ENCODE measurements at regions not wholly inside any gene's neighbourhood (a gene's known extent, or its start where the extent isn't known, plus 50 kb on each side); places are given as distances from the start of the nearest gene placed in this dataset.
"Not testable (repeated sequence)": the region's sequence is repeated elsewhere in the genome, so short reads cannot be mapped to it uniquely, and the experiment has no call there.

DNA sequence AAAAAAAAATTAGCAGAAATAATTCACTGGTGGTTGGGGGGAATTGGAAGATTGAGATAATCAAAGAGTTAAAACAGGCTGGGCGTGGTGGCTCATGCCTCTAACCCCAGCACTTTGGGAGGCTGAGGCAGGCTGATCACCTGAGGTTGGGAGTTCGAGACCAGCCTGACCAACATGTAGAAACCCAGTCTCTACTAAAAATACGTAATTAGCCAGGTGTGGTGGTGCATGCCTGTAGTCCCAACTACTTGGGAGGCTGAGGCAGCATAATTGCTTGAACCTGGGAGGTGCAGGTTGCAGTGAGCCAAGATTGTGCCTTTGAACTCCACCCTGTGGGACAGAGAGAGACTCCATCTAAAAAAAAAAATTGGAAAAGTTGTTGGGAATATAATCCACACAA lies 173.2 kb upstream of the TPTE start:
- not testable (repeated sequence) for DNase-seq (ENCODE audit: low read depth in 1 of 2, low spot score in 2 of 2); H3K27ac ChIP-seq; H3K4me1 ChIP-seq (replicated peaks); H3K27me3 ChIP-seq (replicated peaks); H3K9me3 ChIP-seq (replicated peaks); H3K4me3 ChIP-seq; H3K36me3 ChIP-seq

DNA sequence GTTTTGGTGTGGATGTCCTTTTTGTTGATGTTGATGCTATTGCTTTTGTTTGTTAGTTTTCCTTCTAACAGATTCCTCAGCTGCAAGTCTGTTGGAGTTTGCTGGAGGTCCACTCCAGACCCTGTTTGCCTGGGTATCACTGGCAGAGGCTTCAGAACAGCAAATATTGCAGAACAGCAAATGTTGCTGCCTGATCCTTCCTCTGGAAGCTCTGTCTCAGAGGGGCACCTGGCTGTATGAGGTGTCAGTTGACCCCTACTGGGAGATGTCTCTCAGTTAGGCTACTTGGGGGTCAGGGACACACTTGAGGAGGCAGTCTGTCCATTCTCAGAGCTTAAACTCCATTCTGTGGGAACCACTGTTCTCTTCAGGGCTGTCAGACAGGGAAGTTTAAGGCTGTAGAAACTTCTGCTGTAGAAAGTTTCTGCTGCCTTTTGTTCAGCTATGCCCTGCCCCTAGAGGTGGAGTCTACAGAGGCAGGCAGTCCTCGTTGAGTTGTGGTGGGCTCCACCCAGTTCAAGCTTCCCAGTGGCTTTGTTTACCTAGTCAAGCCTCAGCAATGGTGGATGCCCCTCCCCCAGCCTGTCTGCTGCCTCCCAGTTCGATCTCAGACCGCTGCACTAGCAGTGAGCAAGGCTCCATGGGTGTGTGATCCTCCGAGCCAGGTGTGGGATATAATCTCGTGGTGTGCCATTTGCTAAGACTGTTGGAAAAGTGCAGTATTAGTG lies 166.4 kb upstream of the TPTE start:
- not testable (repeated sequence) for H3K27ac ChIP-seq; H3K4me3 ChIP-seq; H3K27me3 ChIP-seq (replicated peaks); H3K36me3 ChIP-seq; H3K9me3 ChIP-seq (replicated peaks); DNase-seq (ENCODE audit: low read depth in 1 of 2, low spot score in 2 of 2); H3K4me1 ChIP-seq (replicated peaks)

DNA sequence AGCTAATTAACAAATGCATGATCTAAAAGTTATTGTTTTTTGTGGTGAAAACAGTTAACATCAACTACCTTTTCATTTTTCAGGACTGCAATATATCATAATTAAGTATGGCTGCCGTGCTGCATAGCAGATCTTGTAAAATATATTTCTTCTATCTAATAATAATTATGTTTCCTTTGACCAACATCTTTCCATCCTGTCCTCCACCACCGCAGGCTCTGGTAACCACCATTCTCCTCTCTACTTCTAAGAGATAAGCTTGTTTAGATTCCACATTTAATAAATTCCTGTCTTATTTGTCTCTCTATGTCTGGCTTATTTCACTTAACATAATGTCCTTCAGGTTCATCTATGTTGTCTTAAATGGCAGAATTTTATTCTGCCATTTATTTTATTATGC lies 162.3 kb upstream of the TPTE start:
- H3K4me3 ChIP-seq; H3K36me3 ChIP-seq; H3K9me3 ChIP-seq (replicated peaks); DNase-seq (ENCODE audit: low read depth in 1 of 2, low spot score in 2 of 2); H3K4me1 ChIP-seq (replicated peaks); H3K27ac ChIP-seq; H3K27me3 ChIP-seq (replicated peaks): not testable (repeated sequence)

DNA sequence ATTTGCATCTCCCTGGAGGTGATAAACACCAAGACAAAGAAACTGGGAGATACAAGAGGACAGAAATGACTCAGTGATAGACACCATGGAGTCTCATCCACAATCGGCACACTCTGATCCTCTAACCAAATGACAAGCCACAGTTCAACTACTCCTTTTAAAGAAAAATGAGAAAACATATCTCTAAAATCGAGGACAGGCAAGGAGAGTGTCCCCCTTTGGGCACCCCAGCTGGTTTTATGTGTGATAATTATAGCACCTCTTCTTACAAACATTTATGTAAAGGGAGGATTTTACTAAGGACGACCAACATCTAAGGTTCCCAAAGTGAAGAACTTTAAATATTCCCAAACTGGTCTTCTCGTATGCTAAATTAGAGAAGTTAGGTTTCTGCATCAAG lies 161.5 kb upstream of the TPTE start:
- H3K9me3 ChIP-seq (replicated peaks); H3K4me1 ChIP-seq (replicated peaks); H3K4me3 ChIP-seq; H3K27me3 ChIP-seq (replicated peaks); H3K27ac ChIP-seq; H3K36me3 ChIP-seq; DNase-seq (ENCODE audit: low read depth in 1 of 2, low spot score in 2 of 2): not testable (repeated sequence)

DNA sequence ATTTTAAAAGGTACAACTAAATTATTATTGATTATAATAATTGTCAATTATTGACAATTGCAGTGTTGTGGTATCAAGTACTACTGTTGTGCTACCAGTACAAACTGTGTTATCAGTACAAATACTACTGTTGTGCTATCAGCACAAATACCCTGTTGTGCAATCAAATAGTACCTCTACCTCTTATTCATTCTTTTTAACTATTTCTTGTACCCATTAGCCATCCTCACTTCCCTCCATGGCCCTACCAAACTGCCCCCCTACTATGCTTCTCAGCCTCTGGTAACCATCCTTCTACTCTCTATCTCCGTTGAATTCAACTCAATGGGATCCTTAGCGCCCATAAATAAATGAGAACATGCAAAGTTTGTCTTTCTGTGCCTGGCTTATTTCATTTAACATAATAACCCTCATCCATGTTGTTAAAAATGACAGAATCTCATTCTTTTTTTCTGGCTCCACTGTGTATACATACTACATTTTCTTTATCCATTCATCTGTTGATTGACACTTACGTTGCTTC lies 160.1 kb upstream of the TPTE start:
- not testable (repeated sequence) for H3K27ac ChIP-seq; H3K4me3 ChIP-seq; H3K4me1 ChIP-seq (replicated peaks); H3K27me3 ChIP-seq (replicated peaks); H3K36me3 ChIP-seq; DNase-seq (ENCODE audit: low read depth in 1 of 2, low spot score in 2 of 2); H3K9me3 ChIP-seq (replicated peaks)

DNA sequence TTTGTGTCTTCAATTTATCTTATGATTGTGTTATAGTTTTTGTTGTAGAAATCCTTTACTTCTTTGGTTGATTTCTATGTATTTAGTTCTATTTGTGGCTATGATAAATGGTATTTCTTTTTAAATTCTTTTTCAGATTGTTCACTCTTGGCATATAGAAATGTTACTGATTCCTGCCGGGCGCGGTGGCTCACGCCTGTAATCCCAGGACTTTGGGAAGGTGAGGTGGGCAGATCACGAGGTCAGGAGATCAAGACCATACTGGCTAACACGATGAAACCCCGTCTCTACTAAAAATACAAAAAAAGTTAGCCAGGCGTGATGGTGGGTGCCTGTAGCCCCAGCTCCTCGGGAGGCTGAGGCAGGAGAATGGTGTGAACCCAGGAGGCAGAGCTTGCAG lies 158.6 kb upstream of the TPTE start:
- H3K36me3 ChIP-seq; H3K4me3 ChIP-seq; H3K4me1 ChIP-seq (replicated peaks); H3K27me3 ChIP-seq (replicated peaks); H3K27ac ChIP-seq; DNase-seq (ENCODE audit: low read depth in 1 of 2, low spot score in 2 of 2); H3K9me3 ChIP-seq (replicated peaks): not testable (repeated sequence)

DNA sequence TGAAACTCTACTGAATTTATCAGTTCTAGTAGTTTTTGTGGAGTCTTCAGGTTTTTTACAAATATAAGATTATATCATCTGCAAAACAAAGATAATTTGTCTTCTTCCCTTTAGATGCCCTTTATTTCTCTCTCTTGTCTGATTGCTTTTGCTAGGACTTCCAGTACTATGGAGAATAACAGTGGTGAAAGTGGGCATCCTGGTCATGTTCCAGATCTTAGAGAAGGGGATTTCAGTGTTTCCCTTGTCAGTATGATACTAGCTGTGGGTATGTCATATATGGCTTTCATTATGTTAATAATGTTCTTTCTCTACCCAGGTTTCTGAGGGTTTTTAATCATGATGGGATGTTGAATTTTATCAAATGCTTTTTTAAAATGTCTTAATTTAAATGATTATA lies 158.1 kb upstream of the TPTE start:
- DNase-seq (ENCODE audit: low read depth in 1 of 2, low spot score in 2 of 2), result not testable (repeated sequence)

DNA sequence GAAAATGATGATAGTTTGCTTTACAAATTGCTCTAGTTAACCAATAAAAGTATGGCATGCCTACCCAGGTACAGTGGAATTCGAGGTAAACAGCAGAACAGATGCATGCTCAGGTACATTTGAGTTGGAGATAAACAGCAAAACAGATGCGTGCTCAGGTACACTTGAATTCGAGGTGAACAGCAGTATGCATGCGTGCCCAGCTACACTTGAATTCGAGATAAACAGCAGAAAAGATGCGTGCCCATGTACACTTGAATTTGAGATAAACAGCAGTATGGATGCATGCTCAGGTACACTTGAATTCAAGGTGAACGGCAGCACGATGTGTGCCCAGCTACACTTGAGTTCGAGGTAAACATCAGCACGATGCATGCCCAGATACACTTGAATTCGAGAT lies 155.2 kb upstream of the TPTE start:
- not testable (repeated sequence) for H3K4me3 ChIP-seq; DNase-seq (ENCODE audit: low read depth in 1 of 2, low spot score in 2 of 2); H3K36me3 ChIP-seq; H3K4me1 ChIP-seq (replicated peaks); H3K27ac ChIP-seq; H3K27me3 ChIP-seq (replicated peaks); H3K9me3 ChIP-seq (replicated peaks)

More for the DNA sequence above, 158.1 kb upstream of the TPTE start:
- H3K27me3 ChIP-seq (replicated peaks); H3K27ac ChIP-seq; H3K4me3 ChIP-seq; H3K9me3 ChIP-seq (replicated peaks); H3K4me1 ChIP-seq (replicated peaks); H3K36me3 ChIP-seq: not testable (repeated sequence)

DNA sequence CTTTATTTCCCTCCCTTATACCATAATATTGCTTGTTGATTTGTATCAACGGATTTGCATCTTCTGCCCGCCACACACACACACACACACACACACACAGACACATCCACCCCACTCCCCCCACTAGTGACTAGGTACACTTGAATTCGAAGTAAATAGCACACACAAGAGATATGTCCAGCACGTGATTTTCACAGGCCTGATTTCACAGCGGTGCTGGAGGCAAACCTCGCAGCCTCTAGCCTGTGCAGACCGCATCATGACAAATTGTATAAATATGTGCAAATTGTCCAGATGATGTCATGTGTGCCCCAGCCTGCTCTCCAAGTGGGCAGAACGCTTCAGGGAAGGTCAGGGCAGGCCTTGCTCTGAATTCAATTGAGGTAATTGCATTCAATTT lies 153.8 kb upstream of the TPTE start:
- not testable (repeated sequence) for DNase-seq (ENCODE audit: low read depth in 1 of 2, low spot score in 2 of 2); H3K27ac ChIP-seq; H3K27me3 ChIP-seq (replicated peaks); H3K36me3 ChIP-seq; H3K4me1 ChIP-seq (replicated peaks); H3K4me3 ChIP-seq; H3K9me3 ChIP-seq (replicated peaks)

DNA sequence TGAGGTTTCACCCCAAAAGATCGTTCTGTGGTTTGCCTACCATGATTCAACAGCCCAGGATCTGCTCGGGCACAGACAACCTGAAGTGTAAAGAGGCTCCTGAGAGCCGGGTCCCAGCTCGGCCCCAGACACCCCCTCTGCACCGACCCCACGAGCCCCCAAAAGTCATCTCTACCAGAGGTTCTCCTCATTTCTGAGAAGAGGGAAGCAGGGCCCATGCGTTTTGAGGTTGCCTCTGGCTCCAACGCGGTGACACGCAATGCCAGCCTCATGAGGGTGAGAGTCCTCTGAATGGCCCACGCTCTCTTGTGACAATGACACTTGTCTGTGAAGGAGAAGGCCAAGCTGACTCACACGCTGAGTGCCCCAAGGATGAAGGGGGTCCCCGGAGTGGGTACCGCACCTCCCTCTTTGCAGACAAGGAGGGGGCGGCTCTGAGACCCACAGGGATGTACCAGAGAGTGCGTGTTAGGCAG lies 153.0 kb upstream of the TPTE start:
- not testable (repeated sequence) for DNase-seq (ENCODE audit: low read depth in 1 of 2, low spot score in 2 of 2); H3K4me1 ChIP-seq (replicated peaks); H3K27ac ChIP-seq; H3K36me3 ChIP-seq; H3K4me3 ChIP-seq; H3K9me3 ChIP-seq (replicated peaks); H3K27me3 ChIP-seq (replicated peaks)

DNA sequence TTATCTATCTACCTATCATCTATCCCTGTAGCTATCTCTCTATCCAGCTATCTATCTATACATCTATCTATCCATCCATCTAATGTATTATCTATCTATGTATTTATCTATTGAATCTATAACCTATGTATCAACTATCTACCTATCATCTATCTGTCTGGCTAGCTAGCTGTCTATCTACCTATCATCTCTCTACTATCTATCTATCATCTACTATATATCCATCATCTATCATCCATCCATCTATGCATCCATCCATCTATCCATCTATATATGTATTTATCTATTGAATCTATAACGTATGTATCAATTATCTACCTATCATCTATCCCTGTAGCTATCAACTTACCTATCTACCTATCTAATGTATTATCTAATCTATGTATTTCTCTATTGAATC lies 152.1 kb upstream of the TPTE start:
- H3K36me3 ChIP-seq; H3K27ac ChIP-seq; H3K27me3 ChIP-seq (replicated peaks); DNase-seq (ENCODE audit: low read depth in 1 of 2, low spot score in 2 of 2); H3K9me3 ChIP-seq (replicated peaks); H3K4me3 ChIP-seq; H3K4me1 ChIP-seq (replicated peaks): not testable (repeated sequence)

DNA sequence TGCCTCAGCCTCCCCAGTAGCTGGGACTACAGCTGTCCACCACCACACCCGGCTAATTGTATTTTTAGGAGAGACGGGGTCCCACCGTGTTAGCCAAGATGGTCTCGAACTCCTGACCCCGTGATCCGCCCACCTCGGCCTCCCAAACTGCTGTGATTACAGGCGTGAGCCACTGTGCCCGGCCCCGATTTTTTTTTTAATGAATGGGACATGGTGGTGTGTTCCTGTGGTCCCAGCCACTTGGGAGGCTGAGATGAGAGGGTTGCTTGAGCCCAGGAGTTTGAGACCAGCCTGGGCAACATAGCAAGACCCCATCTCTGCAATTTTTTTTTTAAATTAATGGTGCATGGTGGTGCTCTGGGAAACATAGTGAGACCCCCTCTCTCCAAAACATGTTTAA lies 143.6 kb upstream of the TPTE start:
- not testable (repeated sequence) for H3K27me3 ChIP-seq (replicated peaks); DNase-seq (ENCODE audit: low read depth in 1 of 2, low spot score in 2 of 2); H3K36me3 ChIP-seq; H3K9me3 ChIP-seq (replicated peaks); H3K27ac ChIP-seq; H3K4me3 ChIP-seq; H3K4me1 ChIP-seq (replicated peaks)

DNA sequence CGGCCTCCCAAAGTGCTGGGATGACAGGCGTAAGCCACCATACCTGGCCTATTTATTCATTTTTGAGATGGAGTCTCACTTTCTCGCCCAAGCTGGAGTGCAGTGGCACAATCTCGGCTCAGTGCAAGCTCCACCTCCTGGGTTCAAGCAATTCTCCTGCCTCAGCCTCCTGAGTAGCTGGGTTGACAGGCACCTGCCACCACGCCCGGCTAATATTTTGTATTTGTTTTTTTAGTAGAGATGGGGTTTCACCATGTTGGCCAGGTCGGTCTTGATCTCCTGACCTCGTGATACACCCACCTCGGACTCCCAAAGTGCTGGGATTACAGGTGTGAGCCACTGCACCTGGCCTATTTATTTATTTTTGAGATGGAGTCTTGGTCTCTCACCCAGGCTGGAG lies 141.6 kb upstream of the TPTE start:
- H3K36me3 ChIP-seq; H3K27ac ChIP-seq; H3K9me3 ChIP-seq (replicated peaks); DNase-seq (ENCODE audit: low read depth in 1 of 2, low spot score in 2 of 2); H3K4me1 ChIP-seq (replicated peaks); H3K4me3 ChIP-seq; H3K27me3 ChIP-seq (replicated peaks): not testable (repeated sequence)

DNA sequence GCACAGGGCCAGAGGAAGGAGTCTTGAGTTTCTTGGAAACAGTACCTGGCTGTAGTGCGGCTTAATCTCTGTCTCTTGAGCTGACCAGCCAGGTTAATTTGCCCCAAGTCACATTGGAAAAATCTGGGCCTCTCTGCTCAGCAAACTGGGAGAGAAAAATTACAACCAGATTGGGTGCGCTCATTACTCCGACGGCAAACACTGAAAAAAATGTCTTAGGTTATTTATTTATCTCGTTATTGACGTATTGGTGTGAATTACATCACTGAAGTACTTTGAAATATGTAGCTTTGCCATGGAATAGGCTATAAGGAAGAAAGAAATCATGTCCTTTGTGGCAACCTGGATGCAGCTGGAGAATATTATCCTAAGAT lies 139.7 kb upstream of the TPTE start:
- H3K36me3 ChIP-seq; H3K27ac ChIP-seq; H3K27me3 ChIP-seq (replicated peaks); H3K4me3 ChIP-seq; H3K9me3 ChIP-seq (replicated peaks); H3K4me1 ChIP-seq (replicated peaks); DNase-seq (ENCODE audit: low read depth in 1 of 2, low spot score in 2 of 2): not testable (repeated sequence)

DNA sequence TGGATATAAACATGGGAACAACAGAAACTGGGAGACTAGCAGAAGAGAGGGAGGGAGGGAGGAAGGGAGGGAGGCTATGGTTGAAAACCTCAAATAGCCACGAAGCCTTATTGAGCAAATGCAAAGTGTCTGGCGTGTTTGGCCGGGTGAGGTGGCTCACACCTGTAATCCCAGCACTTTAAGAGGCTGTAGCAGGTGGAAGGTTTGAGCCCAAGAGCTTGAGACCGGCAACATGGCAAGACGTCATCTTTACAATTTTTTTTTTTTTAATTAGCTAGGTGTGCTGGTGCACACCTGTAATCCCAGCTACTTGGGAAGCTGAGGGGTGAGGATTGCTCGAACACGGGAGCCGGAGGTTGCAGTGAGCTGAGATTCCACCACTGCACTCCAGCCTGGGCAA lies 139.2 kb upstream of the TPTE start:
- H3K4me3 ChIP-seq; H3K27ac ChIP-seq; H3K9me3 ChIP-seq (replicated peaks); H3K27me3 ChIP-seq (replicated peaks); DNase-seq (ENCODE audit: low read depth in 1 of 2, low spot score in 2 of 2); H3K4me1 ChIP-seq (replicated peaks); H3K36me3 ChIP-seq: not testable (repeated sequence)
